H1 (cell line): ENCODE measurements at regions not wholly inside any gene's neighbourhood (a gene's known extent, or its start where the extent isn't known, plus 50 kb on each side); places are given as distances from the start of the nearest gene placed in this dataset.

ENCODE experiments used
- CTCF ChIA-PET: fragments of 300-600 bp; sonication (Branson Sonifier 250); formaldehyde crosslinking; loops from one replicate; lab custom pipeline; 2021; ENCODE audit not compliant: partially characterized antibody; lab: Charles Lee
- POLR2A ChIA-PET: fragments of 300-600 bp; sonication (Branson Sonifier 250); formaldehyde crosslinking; loops from one replicate; lab custom pipeline; 2021; ENCODE audit warnings: inconsistent platforms; ENCODE audit not compliant: partially characterized antibody; lab: Charles Lee
- DNase-seq, 2 experiments: peaks; one replicate each; pipeline versions ENCODE4 v3.0.0 to v3.0.0-alpha.2; 2010 to 2022; ENCODE audit warnings: low spot score in 2 of 2, low read depth in 1 of 2, mixed read lengths in 1 of 2
- FAIRE-seq: peaks from 2 replicates; lab custom pipeline; 2011; peaks lifted over from hg19 to GRCh38; lab: Jason Lieb, UNC
- H2AFZ ChIP-seq: 2 replicates; pipeline ENCODE4 v1.8.1; 2012; ENCODE audit warnings: low read length, inconsistent platforms
- H2AK5ac ChIP-seq: 2 replicates; pipeline ENCODE4 v1.6.1; 2013; ENCODE audit warnings: low read depth, low read length
- H2BK120ac ChIP-seq: replicated peaks from 2 replicates; pipeline ENCODE3; 2013; ENCODE audit warnings: low read depth, low read length, inconsistent platforms
- H2BK12ac ChIP-seq: 2 replicates; pipeline ENCODE4 v1.6.1; 2013; ENCODE audit warnings: low read depth, low read length
- H2BK15ac ChIP-seq: 2 replicates; pipeline ENCODE4 v1.6.1; 2013; ENCODE audit warnings: low read length
- H2BK20ac ChIP-seq: 2 replicates; pipeline ENCODE4 v1.6.1; 2013; ENCODE audit warnings: low read length
- H2BK5ac ChIP-seq: 2 replicates; pipeline ENCODE4 v1.6.1; 2013; ENCODE audit warnings: low read depth, low read length
- H3K14ac ChIP-seq: 2 replicates; pipeline ENCODE4 v1.6.1; 2013; ENCODE audit warnings: inconsistent platforms; ENCODE audit not compliant: insufficient read length
- H3K18ac ChIP-seq: 2 replicates; pipeline ENCODE4 v1.6.1; 2013; ENCODE audit warnings: low read length; ENCODE audit errors: extremely low read depth
- H3K23ac ChIP-seq: 2 replicates; pipeline ENCODE4 v1.6.1; 2013; ENCODE audit warnings: inconsistent platforms; ENCODE audit not compliant: insufficient read length
- H3K23me2 ChIP-seq: 2 replicates; pipeline ENCODE4 v1.6.1; 2013; ENCODE audit warnings: low read depth, low read length
- H3K27ac ChIP-seq: 2 replicates; pipeline ENCODE4 v1.6.1; 2011; ENCODE audit warnings: low read depth, low read length, inconsistent platforms
- H3K27me3 ChIP-seq, 4 experiments: replicated peaks in 1 of 4; 1 replicate in 1 of 4; 2 replicates in 3 of 4; pipeline versions ENCODE4 v1.6.1 to v1.8.1; 2011 to 2013; ENCODE audit warnings: low read length in 3 of 4, mild to moderate bottlenecking in 3 of 4, inconsistent platforms in 2 of 4, mixed read lengths in 2 of 4, moderate library complexity in 1 of 4; ENCODE audit not compliant: control insufficient read depth in 3 of 4, insufficient read depth in 3 of 4; ENCODE audit errors: extremely low read depth in 1 of 4
- H3K36me3 ChIP-seq, 4 experiments: 2 replicates each; pipeline versions ENCODE4 v1.6.1 to v1.8.1; 2011 to 2013; ENCODE audit warnings: mild to moderate bottlenecking in 4 of 4, low read length in 3 of 4, moderate library complexity in 2 of 4, control low read depth in 1 of 4, inconsistent platforms in 1 of 4; ENCODE audit not compliant: insufficient read depth in 4 of 4, control insufficient read depth in 2 of 4
- H3K4ac ChIP-seq: replicated peaks from 2 replicates; pipeline ENCODE3; 2013; ENCODE audit warnings: low read length, low read depth, mixed read lengths, inconsistent platforms; ENCODE audit not compliant: insufficient read length
- H3K4me1 ChIP-seq, 4 experiments: replicated peaks in 1 of 4; 1 replicate in 1 of 4; 2 replicates in 3 of 4; pipeline versions ENCODE4 v1.6.1 to v1.8.1; 2011 to 2013; ENCODE audit warnings: low read length in 3 of 4, inconsistent platforms in 2 of 4, mixed read lengths in 1 of 4; ENCODE audit not compliant: insufficient read depth in 4 of 4, control insufficient read depth in 3 of 4
- H3K4me2 ChIP-seq, 2 experiments: 2 replicates each; pipeline versions ENCODE4 v1.6.1 to v1.8.1; 2011 to 2013; ENCODE audit warnings: low read depth in 2 of 2, low read length in 2 of 2, control low read depth in 1 of 2, inconsistent platforms in 1 of 2, mild to moderate bottlenecking in 1 of 2; ENCODE audit not compliant: insufficient read depth in 1 of 2
- H3K4me3 ChIP-seq, 4 experiments: fragments of 200-600, 300-600 bp in 1 of 4; sonication (generic), shearing (Covaris generic), sonication (Bioruptor Twin) in 1 of 4; 2 replicates each; pipeline versions ENCODE4 v1.5.1 to v1.8.1; 2011 to 2016; ENCODE audit warnings: low read length in 4 of 4, low read depth in 3 of 4, control low read depth in 2 of 4, inconsistent platforms in 2 of 4, mild to moderate bottlenecking in 2 of 4, mixed read lengths in 1 of 4, moderate library complexity in 1 of 4; ENCODE audit not compliant: insufficient read depth in 2 of 4; ENCODE audit errors: extremely low read depth in 1 of 4
- H3K56ac ChIP-seq: replicated peaks from 2 replicates; pipeline ENCODE3; 2013; ENCODE audit warnings: low read depth, mild to moderate bottlenecking, mixed read lengths, low read length, inconsistent platforms; ENCODE audit not compliant: insufficient read length
- H3K79me1 ChIP-seq: 2 replicates; pipeline ENCODE4 v1.6.1; 2013; ENCODE audit warnings: low read depth, low read length, control low read depth
- H3K79me2 ChIP-seq, 2 experiments: 2 replicates each; pipeline versions ENCODE4 v1.6.1 to v1.8.1; 2012 to 2013; ENCODE audit warnings: low read length in 2 of 2, mild to moderate bottlenecking in 2 of 2, inconsistent platforms in 1 of 2; ENCODE audit not compliant: insufficient read depth in 2 of 2, control insufficient read depth in 1 of 2
- H3K9ac ChIP-seq, 4 experiments: replicated peaks in 1 of 4; 1 replicate in 1 of 4; 2 replicates in 3 of 4; pipeline versions ENCODE4 v1.6.1 to v1.8.1; 2011 to 2013; ENCODE audit warnings: low read depth in 3 of 4, low read length in 3 of 4, control low read depth in 2 of 4, mild to moderate bottlenecking in 2 of 4, moderate library complexity in 2 of 4, inconsistent platforms in 1 of 4; ENCODE audit errors: extremely low read depth in 1 of 4
- H3K9me3 ChIP-seq, 2 experiments: 2 replicates each; pipeline versions ENCODE4 v1.6.1 to v1.8.1; 2012 to 2013; ENCODE audit warnings: mild to moderate bottlenecking in 2 of 2, moderate library complexity in 2 of 2, control low read depth in 1 of 2, inconsistent platforms in 1 of 2, low read depth in 1 of 2, low read length in 1 of 2, mixed read lengths in 1 of 2; ENCODE audit not compliant: insufficient read depth in 2 of 2
- H4K20me1 ChIP-seq, 2 experiments: replicated peaks in 1 of 2; 2 replicates each; pipeline versions ENCODE3 to v1.8.1; 2011 to 2013; ENCODE audit warnings: inconsistent platforms in 2 of 2, low read length in 2 of 2, mild to moderate bottlenecking in 1 of 2; ENCODE audit not compliant: insufficient read depth in 2 of 2, control insufficient read depth in 1 of 2
- H4K5ac ChIP-seq: 2 replicates; pipeline ENCODE4 v1.6.1; 2013; ENCODE audit warnings: low read length, low read depth, mixed read lengths, inconsistent platforms; ENCODE audit not compliant: insufficient read length
- H4K8ac ChIP-seq: 2 replicates; pipeline ENCODE4 v1.8.0; 2013; ENCODE audit warnings: mild to moderate bottlenecking, moderate library complexity, low read length, inconsistent platforms; ENCODE audit not compliant: insufficient read depth; ENCODE audit errors: extremely low read depth
- H4K91ac ChIP-seq: replicated peaks from 2 replicates; pipeline ENCODE3; 2013; ENCODE audit warnings: low read length, mixed read lengths, inconsistent platforms; ENCODE audit not compliant: insufficient read length
- ASH2L ChIP-seq: fragments of 200-600, 300-600 bp; sonication (generic); IDR thresholded peaks from one replicate; pipeline ENCODE4 v1.7.1; 2017; ENCODE audit warnings: low read length
- NRF1 ChIP-seq: IDR thresholded peaks from 2 replicates; pipeline ENCODE4 v1.6.1; 2011; ENCODE audit warnings: mild to moderate bottlenecking, low read depth, low read length, improper control_type of control experiment
- POLR2AphosphoS5 ChIP-seq: IDR thresholded peaks from 2 replicates; pipeline ENCODE4 v1.6.1; 2011; ENCODE audit warnings: low read depth, low read length
- SIN3A ChIP-seq, 2 experiments: IDR thresholded peaks in 1 of 2; conservative IDR thresholded peaks in 1 of 2; 2 replicates each; pipeline ENCODE4 v1.6.1; 2011 to 2012; ENCODE audit warnings: low read length in 2 of 2, improper control_type of control experiment in 1 of 2, low read depth in 1 of 2, mild to moderate bottlenecking in 1 of 2
- SUZ12 ChIP-seq: fragments of 200-600 bp; sonication (generic); IDR thresholded peaks from 2 replicates; pipeline ENCODE4 v1.6.1; 2012; ENCODE audit warnings: mild to moderate bottlenecking, inconsistent platforms, low read length, moderate library complexity, mixed read lengths
- TAF7 ChIP-seq: optimal IDR thresholded peaks from 2 replicates; pipeline ENCODE3; 2011; ENCODE audit warnings: low read depth, mild to moderate bottlenecking, inconsistent platforms, low read length, moderate library complexity, borderline replicate concordance
- YY1 ChIP-seq: IDR thresholded peaks from 2 replicates; pipeline ENCODE4 v1.6.1; 2011; ENCODE audit warnings: low read depth, mild to moderate bottlenecking, low read length
- WGBS, 2 experiments: shearing (Covaris generic) in 1 of 2; methylation state at CpG; one replicate each; pipeline versions ENCODE4 v1.1.6 to v1.1.7; 2013 to 2015; ENCODE audit warnings: low lambda C conversion rate in 2 of 2, mixed read lengths in 2 of 2, inconsistent platforms in 1 of 2, low coverage in 1 of 2, missing lambda C conversion rate in 1 of 2; ENCODE audit not compliant: insufficient replicate concordance in 2 of 2, insufficient coverage in 1 of 2, insufficient read length in 1 of 2; ENCODE audit errors: extremely low coverage in 1 of 2, missing lambda C conversion rate in 1 of 2; 5-methylcytosine and 5-hydroxymethylcytosine counted together
- TF ChIP-seq, protein P1 (sequence below): IDR thresholded peaks from 2 replicates; pipeline ENCODE4 v1.6.1; 2012; ENCODE audit warnings: inconsistent platforms

DNA sequence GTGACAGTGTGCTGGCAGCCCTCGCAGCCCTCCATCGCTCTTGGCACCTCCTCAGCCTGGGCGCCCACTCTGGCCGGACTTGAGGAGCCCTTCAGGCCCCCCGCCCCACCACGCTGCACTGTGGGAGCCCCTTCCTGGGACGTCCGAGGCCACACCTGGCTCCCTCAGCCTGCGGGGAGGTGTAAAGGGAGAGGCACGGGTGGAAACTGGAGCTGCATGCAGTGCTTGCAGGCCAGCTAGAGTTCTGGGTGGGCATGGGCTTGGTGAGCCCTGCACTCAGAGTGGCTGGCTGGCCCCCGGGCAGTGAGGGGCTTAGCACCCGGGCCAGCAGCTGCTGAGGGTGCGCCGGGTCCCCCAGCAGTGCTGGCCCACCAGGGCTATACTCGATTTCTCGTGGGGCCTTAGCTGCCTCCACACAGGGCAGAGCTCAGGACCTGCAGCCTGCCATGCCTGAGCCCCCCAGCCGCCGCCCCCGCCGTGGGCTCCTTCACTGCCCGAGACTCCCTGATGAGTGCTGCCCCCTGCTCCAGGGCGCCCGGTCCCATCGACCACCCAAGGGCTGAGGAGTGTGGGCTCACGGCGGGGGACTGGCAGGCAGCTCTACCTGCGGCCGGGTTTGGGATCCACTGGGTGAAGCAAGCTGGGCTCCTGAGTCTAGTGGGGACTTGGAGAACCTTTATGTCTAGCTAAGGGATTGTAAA lies 1672.7 kb upstream of the PCDH7 start:
- H4K91ac ChIP-seq: no peak overlapping the region
- FAIRE-seq (no peak), DNase-seq (no peak)
- H4K5ac ChIP-seq: no peak overlapping the region
- no peaks in the 10 kb centered on the region for H3K23me2 ChIP-seq
- no peaks in the 10 kb centered on the region for H3K27me3 ChIP-seq
- no peak overlapping the region for H2AFZ ChIP-seq
- WGBS, 2 experiments: 96% methylated on average over 23 of the region's 28 CpGs; no CpG with 5 or more reads in 1 of the 2 experiments
- H3K14ac ChIP-seq: no peak overlapping the region
- no peak overlapping the region for H3K4ac ChIP-seq
- H2BK20ac ChIP-seq: no peak overlapping the region
- no peak overlapping the region for H3K4me3 ChIP-seq
- H3K9ac ChIP-seq: no peak overlapping the region
- H2BK12ac ChIP-seq: no peak overlapping the region
- H2BK120ac ChIP-seq: no peak overlapping the region
- peaks cover 0 to 4% of the 10 kb centered on the region in 2 experiments; a peak in 1 of 4 replicates for H3K9me3 ChIP-seq
- no peak overlapping the region for H3K27ac ChIP-seq
- no peak overlapping the region for H3K18ac ChIP-seq
- H3K79me1 ChIP-seq: no peaks in the 10 kb centered on the region
- no peak overlapping the region for H3K4me2 ChIP-seq
- H3K23ac ChIP-seq: no peak overlapping the region
- no peak overlapping the region for H2BK5ac ChIP-seq
- H4K20me1 ChIP-seq: no peaks in the 10 kb centered on the region
- ChIA-PET CTCF (interaction anchor here (1.1 kb wide), 1 partner anchor 11 kb away, joined by 3 read pairs; no protein-coding TSS in a partner anchor), POLR2A (no interaction called here)
- H3K4me1 ChIP-seq: peaks cover 0 to 11% (median under 1%) of the 10 kb centered on the region in 4 experiments; a peak in 1 of 7 replicates
- no peaks in the 10 kb centered on the region for H3K79me2 ChIP-seq
- H4K8ac ChIP-seq: no peak overlapping the region; the same call in 1 of the 2 replicates
- H3K56ac ChIP-seq: no peak overlapping the region
- no peak overlapping the region for H2AK5ac ChIP-seq
- H3K36me3 ChIP-seq: no peaks in the 10 kb centered on the region
- TF ChIP-seq TAF7 (no peak), POLR2AphosphoS5 (no peak), YY1 (no peak), ASH2L (no peak), SIN3A (conservative IDR thresholded peaks at IDR 0.05 in 1 of 2, IDR thresholded peaks at IDR 0.05 in 1 of 2; ENCODE audit: low read depth in 1 of 2, low read length in 2 of 2) (no peak), NRF1 (no peak), SUZ12 (no peak)
- TF ChIP-seq, protein P1, sequence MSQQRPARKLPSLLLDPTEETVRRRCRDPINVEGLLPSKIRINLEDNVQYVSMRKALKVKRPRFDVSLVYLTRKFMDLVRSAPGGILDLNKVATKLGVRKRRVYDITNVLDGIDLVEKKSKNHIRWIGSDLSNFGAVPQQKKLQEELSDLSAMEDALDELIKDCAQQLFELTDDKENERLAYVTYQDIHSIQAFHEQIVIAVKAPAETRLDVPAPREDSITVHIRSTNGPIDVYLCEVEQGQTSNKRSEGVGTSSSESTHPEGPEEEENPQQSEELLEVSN: no peak
- TF ChIP-seq, all 59 proteins: peak for 0
- no peak overlapping the region for H2BK15ac ChIP-seq
